K562 (cell line): ENCODE measurements at regions not wholly inside any gene's neighbourhood (a gene's known extent, or its start where the extent isn't known, plus 50 kb on each side); places are given as distances from the start of the nearest gene placed in this dataset. TPM values are rescaled to one million over a fixed set of nuclear protein-coding genes. Genes with fewer than 3 reads are reported as not detected.

ENCODE experiments used
- ATAC-seq: fragments of 200-7000 bp; cut with Tn5 transposase; 3 replicates; pipeline ENCODE4 v1.9.1; 2020; ENCODE audit warnings: moderate library complexity
- BruUV-seq: library from RNA; stranded (reverse); fragments of 400-500 nt; replicated peaks from 2 replicates; lab custom pipeline; 2021; lab: Mats Ljungman, UMichigan
- CTCF ChIA-PET: fragments of 300-600 bp; formaldehyde crosslinking; extraction: SDS; loops from one replicate; lab custom pipeline; 2021; ENCODE audit warnings: low intra/inter-chr PET ratio; lab: Yijun Ruan, JAX
- POLR2A ChIA-PET: fragments of 300-600, 350-650 bp; sonication (Branson Sonifier 250); formaldehyde crosslinking; extraction: SDS; loops from one replicate; lab custom pipeline; 2021; ENCODE audit warnings: antibody characterized with exemption, inconsistent platforms; lab: Yijun Ruan, JAX
- DNase-seq, 4 experiments: peaks; one replicate each; pipeline versions ENCODE4 v3.0.0 to v3.0.0-alpha.2; 2011 to 2018; ENCODE audit warnings: low spot score in 3 of 4, mixed read lengths in 3 of 4; ENCODE audit errors: extremely low read depth in 1 of 4
- FAIRE-seq: peaks from 2 replicates; lab custom pipeline; 2011; peaks lifted over from hg19 to GRCh38; lab: Jason Lieb, UNC
- H2AFZ ChIP-seq: 2 replicates; pipeline ENCODE4 v1.6.0; 2011; ENCODE audit warnings: low read depth, low read length, control low read depth, inconsistent platforms
- H3K27ac ChIP-seq: fragments of 200-600 bp; 3 replicates; pipeline ENCODE4 v1.8.0; 2011; ENCODE audit warnings: low read depth, mild to moderate bottlenecking, control low read depth, inconsistent platforms, low read length, moderate library complexity, mixed read lengths; ENCODE audit errors: extremely low read depth
- H3K27me3 ChIP-seq, 2 experiments: fragments of 300-600 bp in 1 of 2; 2 replicates in 1 of 2; 3 replicates in 1 of 2; pipeline versions ENCODE4 v1.6.0 to v1.8.0; 2011; ENCODE audit warnings: inconsistent platforms in 2 of 2, low read length in 2 of 2, mild to moderate bottlenecking in 1 of 2, mixed read lengths in 1 of 2, moderate library complexity in 1 of 2; ENCODE audit not compliant: control insufficient read depth in 2 of 2, insufficient read depth in 2 of 2
- H3K36me3 ChIP-seq: fragments of 300-600 bp; 3 replicates; pipeline ENCODE4 v1.8.0; 2011; ENCODE audit warnings: mild to moderate bottlenecking, low read length, inconsistent platforms; ENCODE audit not compliant: control insufficient read depth, insufficient read depth
- H3K4me1 ChIP-seq, 2 experiments: fragments of 200-600 bp in 1 of 2; replicated peaks in 1 of 2; 2 replicates in 1 of 2; 3 replicates in 1 of 2; pipeline versions ENCODE4 v1.5.1 to v1.8.0; 2011; ENCODE audit warnings: inconsistent platforms in 2 of 2, low read length in 2 of 2, mild to moderate bottlenecking in 1 of 2, mixed read lengths in 1 of 2, moderate library complexity in 1 of 2; ENCODE audit not compliant: control insufficient read depth in 2 of 2, insufficient read depth in 2 of 2
- H3K4me2 ChIP-seq: 2 replicates; pipeline ENCODE4 v1.6.1; 2011; ENCODE audit warnings: low read length, control low read depth, inconsistent platforms, mixed read lengths; ENCODE audit not compliant: insufficient read depth
- H3K4me3 ChIP-seq: fragments of 200-600 bp; sonication (generic), shearing (Covaris generic); 2 replicates; pipeline ENCODE4 v1.5.1; 2016; ENCODE audit warnings: control low read depth, inconsistent platforms
- H3K79me2 ChIP-seq: fragments of 200-600 bp; 3 replicates; pipeline ENCODE4 v1.8.0; 2011; ENCODE audit warnings: low read length, inconsistent platforms; ENCODE audit not compliant: control insufficient read depth, insufficient read depth
- H3K9ac ChIP-seq, 2 experiments: 2 replicates each; pipeline versions ENCODE4 v1.6.0 to v1.6.1; 2011; ENCODE audit warnings: low read depth in 2 of 2, low read length in 2 of 2, control low read depth in 1 of 2, inconsistent platforms in 1 of 2, mild to moderate bottlenecking in 1 of 2, mixed read lengths in 1 of 2; ENCODE audit not compliant: insufficient read depth in 1 of 2
- H3K9me1 ChIP-seq: one replicate; pipeline ENCODE4 v1.6.0; 2011; ENCODE audit warnings: inconsistent platforms, mild to moderate bottlenecking, low read length, moderate library complexity; ENCODE audit not compliant: control insufficient read depth, insufficient read depth
- H3K9me3 ChIP-seq: replicated peaks from 2 replicates; pipeline ENCODE4 v1.5.1; 2011; ENCODE audit warnings: low read depth, low read length, inconsistent platforms; ENCODE audit not compliant: control insufficient read depth, insufficient read depth
- H4K20me1 ChIP-seq: replicated peaks from 2 replicates; pipeline ENCODE4 v1.6.1; 2011; ENCODE audit warnings: low read length, inconsistent platforms, mixed read lengths; ENCODE audit not compliant: control insufficient read depth, insufficient read depth
- SMAD2 ChIP-seq: fragments of 150-350 bp; IDR thresholded peaks from 2 replicates; pipeline ENCODE4 v1.6.1; 2014; ENCODE audit warnings: low read depth, mild to moderate bottlenecking, low read length
- whole genome bisulfite sequencing: fragments of 100-300 bp; shearing (Covaris generic); methylation state at CpG from one replicate; pipeline ENCODE4 v1.1.6; 2016; ENCODE audit warnings: low coverage, mixed read lengths; ENCODE audit not compliant: insufficient coverage; ENCODE audit errors: missing lambda C conversion rate; 5-methylcytosine and 5-hydroxymethylcytosine counted together
- in situ Hi-C: fragments of 300-500 bp; cut with MboI; formaldehyde crosslinking; loops from 4 replicates; pipeline ENCODE4 v1.15.0; 2018; ENCODE audit warnings: inconsistent platforms, mixed read lengths
- intact Hi-C: fragments of 100-400 bp; cut with micrococcal nuclease; formaldehyde crosslinking; loops from 2 replicates; pipeline ENCODE4 v1.14.2; 2022
- small RNA-seq: library from RNA; depleted of rRNA; stranded (forward); fragments of <200 nt; gene quantifications from one replicate; pipeline ENCODE3, GENCODE V24; 2014
- TF ChIP-seq, protein P1 (sequence below), 3 experiments: fragments of 200-800 bp in 1 of 3; sonication (Bioruptor generic) in 1 of 3; sonication (generic) in 1 of 3; formaldehyde crosslinking in 1 of 3; IDR thresholded peaks; 2 replicates each; pipeline versions ENCODE4 v1.6.1 to v1.8.0; 2016 to 2022; ENCODE audit warnings: mild to moderate bottlenecking in 2 of 3, missing compliant biosample characterization in 2 of 3, missing genetic modification characterization in 2 of 3, missing genetic modification reagents in 1 of 3
- TF ChIP-seq, protein P2 (sequence below): fragments of 250-450 bp; sonication (Bioruptor Pico); IDR thresholded peaks from 2 replicates; pipeline ENCODE4 v1.4.0; 2020

GRCh38 chr9:61674465-61674864 is 484.6 kb downstream of the SPATA31A7 start (continued):
- TF ChIP-seq, protein P1, sequence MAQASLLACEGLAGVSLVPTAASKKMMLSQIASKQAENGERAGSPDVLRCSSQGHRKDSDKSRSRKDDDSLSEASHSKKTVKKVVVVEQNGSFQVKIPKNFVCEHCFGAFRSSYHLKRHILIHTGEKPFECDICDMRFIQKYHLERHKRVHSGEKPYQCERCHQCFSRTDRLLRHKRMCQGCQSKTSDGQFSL (CRISPR knock-in tag; IDR thresholded peaks at IDR 0.05), result no peak
- TF ChIP-seq, protein P1 (tag; IDR thresholded peaks at IDR 0.05), result no peak

DNA sequence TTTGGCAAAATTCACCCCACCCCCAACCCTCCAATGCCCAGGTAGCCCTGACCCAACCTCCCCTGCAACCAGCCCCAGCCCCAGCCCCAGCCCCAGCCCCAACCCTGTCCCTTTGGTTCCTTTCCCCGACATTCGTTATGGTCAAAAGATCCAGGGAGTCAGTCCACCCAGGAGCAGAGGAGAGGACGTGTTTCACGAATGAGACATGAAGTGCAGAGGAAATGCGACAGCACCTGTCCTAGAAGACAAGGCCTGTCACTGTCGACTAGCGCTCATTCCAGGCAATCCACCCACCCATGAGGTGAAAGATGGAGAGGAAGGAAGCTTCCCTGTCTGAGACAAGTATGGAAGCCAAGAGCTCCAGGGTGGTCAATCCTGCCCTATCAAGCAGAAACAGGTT is 485.0 kb downstream of the SPATA31A7 start:
- BruUV-seq, result no TSS peak
- WGBS, result 21% methylated on average over 7 of the region's 7 CpGs

More for the DNA sequence above, 485.0 kb downstream of the SPATA31A7 start:
- ChIA-PET POLR2A (no interaction called here), CTCF (no interaction called here)
- ATAC-seq, result no peak
- H3K9ac ChIP-seq, result no peak overlapping the region
- no peaks in the 10 kb centered on the region for H3K79me2 ChIP-seq
- in situ Hi-C loops (loop anchor here (25.0 kb wide), 1 partner anchor 187 kb away; no protein-coding TSS in a partner anchor), intact Hi-C loops (no loop called here)
- no peak overlapping the region for H2AFZ ChIP-seq
- H3K4me1 ChIP-seq, result no peaks in the 10 kb centered on the region; a peak in 1 of 5 replicates
- no peak overlapping the region for H3K4me2 ChIP-seq
- H3K9me1 ChIP-seq, result no peaks in the 10 kb centered on the region
- TF ChIP-seq SMAD2, result no peak
- TF ChIP-seq, protein P2, sequence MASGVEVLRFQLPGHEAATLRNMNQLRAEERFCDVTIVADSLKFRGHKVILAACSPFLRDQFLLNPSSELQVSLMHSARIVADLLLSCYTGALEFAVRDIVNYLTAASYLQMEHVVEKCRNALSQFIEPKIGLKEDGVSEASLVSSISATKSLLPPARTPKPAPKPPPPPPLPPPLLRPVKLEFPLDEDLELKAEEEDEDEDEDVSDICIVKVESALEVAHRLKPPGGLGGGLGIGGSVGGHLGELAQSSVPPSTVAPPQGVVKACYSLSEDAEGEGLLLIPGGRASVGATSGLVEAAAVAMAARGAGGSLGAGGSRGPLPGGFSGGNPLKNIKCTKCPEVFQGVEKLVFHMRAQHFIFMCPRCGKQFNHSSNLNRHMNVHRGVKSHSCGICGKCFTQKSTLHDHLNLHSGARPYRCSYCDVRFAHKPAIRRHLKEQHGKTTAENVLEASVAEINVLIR, result no peak
- H3K4me3 ChIP-seq, result no peak overlapping the region
- DNase-seq, result no peak
- no peaks in the 10 kb centered on the region for H3K36me3 ChIP-seq
- H4K20me1 ChIP-seq, result no peaks in the 10 kb centered on the region
- no peak overlapping the region for H3K27ac ChIP-seq
- FAIRE-seq, result no peak
- no peaks in the 10 kb centered on the region for H3K27me3 ChIP-seq
- H3K9me3 ChIP-seq, result no peaks in the 10 kb centered on the region

Small RNAs in the stretch of these regions (small RNA-seq; reads per million reads assigned to genes)
- gene RF00019, result not detected
